ENCODE measurements at regions not wholly inside any gene's neighbourhood (a gene's known extent, or its start where the extent isn't known, plus 50 kb on each side); places are given as distances from the start of the nearest gene placed in this dataset.

DNA sequence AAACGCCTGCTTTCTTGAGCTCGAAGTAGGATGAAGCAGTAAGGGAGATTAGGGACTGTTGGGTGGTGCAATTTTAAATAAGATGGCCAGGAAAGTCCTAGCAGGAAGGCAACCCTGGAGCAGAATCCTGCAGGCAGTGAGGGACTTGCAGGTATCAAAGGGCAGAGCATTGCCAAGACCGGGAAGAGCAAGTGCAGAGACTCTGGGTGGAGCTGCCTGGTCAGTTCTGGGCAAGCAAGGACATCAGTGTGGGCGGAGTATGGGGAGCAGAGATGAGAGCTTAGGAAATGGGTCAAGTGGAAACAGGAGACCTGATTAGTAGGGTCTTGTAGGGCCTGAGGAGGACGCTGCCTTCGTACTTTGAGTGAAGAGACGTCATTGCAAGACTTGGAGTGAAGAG lies 64.4 kb upstream of the NCK2 start:
- H4K20me1 ChIP-seq (ENCODE audit: insufficient read depth), result no peaks in the 10 kb centered on the region
- no peak overlapping the region for H3K4me2 ChIP-seq (ENCODE audit: low read length)
- no peaks in the 10 kb centered on the region for H3K36me3 ChIP-seq (ENCODE audit: insufficient read depth, low read length)
- no peak overlapping the region for H3K9ac ChIP-seq (ENCODE audit: low read length)
- no peaks in the 10 kb centered on the region for H3K79me2 ChIP-seq (replicated peaks; ENCODE audit: insufficient read depth, low read length)
- no peak overlapping the region for H3K4me3 ChIP-seq (ENCODE audit: low read length)
- H3K27ac ChIP-seq (ENCODE audit: low read length), result no peak overlapping the region
- H3K27me3 ChIP-seq (ENCODE audit: insufficient read depth, low read depth, low read length), result no peaks in the 10 kb centered on the region
- no peak overlapping the region for H2AFZ ChIP-seq (ENCODE audit: low read depth, low read length)
- H3F3A ChIP-seq (ENCODE audit: insufficient read depth, low read length, poor library complexity, severe bottlenecking), result no peaks in the 10 kb centered on the region
- no peaks in the 10 kb centered on the region for H3K9me2 ChIP-seq (ENCODE audit: insufficient read depth, low read length)
- H3K9me3 ChIP-seq (ENCODE audit: low read length), result no peaks in the 10 kb centered on the region
- no peak for TF ChIP-seq TAF1 (IDR thresholded peaks at IDR 0.05; ENCODE audit: low read depth)
- TF ChIP-seq MXI1 (conservative IDR thresholded peaks at IDR 0.05; ENCODE audit: poor library complexity, severe bottlenecking), result no peak
- TF ChIP-seq, protein P1, sequence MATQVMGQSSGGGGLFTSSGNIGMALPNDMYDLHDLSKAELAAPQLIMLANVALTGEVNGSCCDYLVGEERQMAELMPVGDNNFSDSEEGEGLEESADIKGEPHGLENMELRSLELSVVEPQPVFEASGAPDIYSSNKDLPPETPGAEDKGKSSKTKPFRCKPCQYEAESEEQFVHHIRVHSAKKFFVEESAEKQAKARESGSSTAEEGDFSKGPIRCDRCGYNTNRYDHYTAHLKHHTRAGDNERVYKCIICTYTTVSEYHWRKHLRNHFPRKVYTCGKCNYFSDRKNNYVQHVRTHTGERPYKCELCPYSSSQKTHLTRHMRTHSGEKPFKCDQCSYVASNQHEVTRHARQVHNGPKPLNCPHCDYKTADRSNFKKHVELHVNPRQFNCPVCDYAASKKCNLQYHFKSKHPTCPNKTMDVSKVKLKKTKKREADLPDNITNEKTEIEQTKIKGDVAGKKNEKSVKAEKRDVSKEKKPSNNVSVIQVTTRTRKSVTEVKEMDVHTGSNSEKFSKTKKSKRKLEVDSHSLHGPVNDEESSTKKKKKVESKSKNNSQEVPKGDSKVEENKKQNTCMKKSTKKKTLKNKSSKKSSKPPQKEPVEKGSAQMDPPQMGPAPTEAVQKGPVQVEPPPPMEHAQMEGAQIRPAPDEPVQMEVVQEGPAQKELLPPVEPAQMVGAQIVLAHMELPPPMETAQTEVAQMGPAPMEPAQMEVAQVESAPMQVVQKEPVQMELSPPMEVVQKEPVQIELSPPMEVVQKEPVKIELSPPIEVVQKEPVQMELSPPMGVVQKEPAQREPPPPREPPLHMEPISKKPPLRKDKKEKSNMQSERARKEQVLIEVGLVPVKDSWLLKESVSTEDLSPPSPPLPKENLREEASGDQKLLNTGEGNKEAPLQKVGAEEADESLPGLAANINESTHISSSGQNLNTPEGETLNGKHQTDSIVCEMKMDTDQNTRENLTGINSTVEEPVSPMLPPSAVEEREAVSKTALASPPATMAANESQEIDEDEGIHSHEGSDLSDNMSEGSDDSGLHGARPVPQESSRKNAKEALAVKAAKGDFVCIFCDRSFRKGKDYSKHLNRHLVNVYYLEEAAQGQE (IDR thresholded peaks at IDR 0.05; ENCODE audit: borderline replicate concordance), result no peak
- TF ChIP-seq SMC3 (conservative IDR thresholded peaks at IDR 0.05; ENCODE audit: poor library complexity), result no peak
- no peak for TF ChIP-seq EZH2 (IDR thresholded peaks at IDR 0.05; ENCODE audit: borderline replicate concordance, insufficient read depth, low read length, poor library complexity, severe bottlenecking)
- TF ChIP-seq, protein P2, sequence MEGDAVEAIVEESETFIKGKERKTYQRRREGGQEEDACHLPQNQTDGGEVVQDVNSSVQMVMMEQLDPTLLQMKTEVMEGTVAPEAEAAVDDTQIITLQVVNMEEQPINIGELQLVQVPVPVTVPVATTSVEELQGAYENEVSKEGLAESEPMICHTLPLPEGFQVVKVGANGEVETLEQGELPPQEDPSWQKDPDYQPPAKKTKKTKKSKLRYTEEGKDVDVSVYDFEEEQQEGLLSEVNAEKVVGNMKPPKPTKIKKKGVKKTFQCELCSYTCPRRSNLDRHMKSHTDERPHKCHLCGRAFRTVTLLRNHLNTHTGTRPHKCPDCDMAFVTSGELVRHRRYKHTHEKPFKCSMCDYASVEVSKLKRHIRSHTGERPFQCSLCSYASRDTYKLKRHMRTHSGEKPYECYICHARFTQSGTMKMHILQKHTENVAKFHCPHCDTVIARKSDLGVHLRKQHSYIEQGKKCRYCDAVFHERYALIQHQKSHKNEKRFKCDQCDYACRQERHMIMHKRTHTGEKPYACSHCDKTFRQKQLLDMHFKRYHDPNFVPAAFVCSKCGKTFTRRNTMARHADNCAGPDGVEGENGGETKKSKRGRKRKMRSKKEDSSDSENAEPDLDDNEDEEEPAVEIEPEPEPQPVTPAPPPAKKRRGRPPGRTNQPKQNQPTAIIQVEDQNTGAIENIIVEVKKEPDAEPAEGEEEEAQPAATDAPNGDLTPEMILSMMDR (IDR thresholded peaks at IDR 0.05; ENCODE audit: poor library complexity, severe bottlenecking), result no peak
- TF ChIP-seq POLR2AphosphoS5 (IDR thresholded peaks at IDR 0.05), result no peak
- TF ChIP-seq RAD21 (conservative IDR thresholded peaks at IDR 0.05), result no peak
- no peak for TF ChIP-seq EP300 (conservative IDR thresholded peaks at IDR 0.05; ENCODE audit: poor library complexity, severe bottlenecking)

DNA sequence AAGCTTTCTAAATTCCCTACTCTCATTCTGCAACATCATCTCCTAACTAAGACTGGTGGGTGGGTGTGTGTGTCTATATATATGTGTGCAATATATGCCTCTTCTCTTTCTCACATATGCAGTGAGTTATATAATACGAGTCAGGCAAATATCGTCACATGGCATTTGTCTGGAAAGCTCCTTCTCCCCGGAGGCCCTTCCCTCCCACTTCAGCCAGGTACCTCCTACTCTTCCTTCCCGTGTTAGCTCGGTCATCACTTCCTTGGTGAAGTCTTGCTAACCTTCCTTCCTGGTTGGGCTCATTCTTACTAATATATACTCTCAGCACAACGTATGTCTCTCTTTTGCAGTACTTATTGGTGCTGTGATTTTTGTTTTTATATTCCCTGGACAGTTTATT lies 66.4 kb upstream of the NCK2 start:
- H3K27ac ChIP-seq (ENCODE audit: low read length), result no peak overlapping the region
- no peak overlapping the region for H3K4me2 ChIP-seq (ENCODE audit: low read length)
- no peak overlapping the region for H3K9ac ChIP-seq (ENCODE audit: low read length)
- no peaks in the 10 kb centered on the region for H3K27me3 ChIP-seq (ENCODE audit: insufficient read depth, low read depth, low read length)
- no peaks in the 10 kb centered on the region for H3K9me3 ChIP-seq (ENCODE audit: low read length)
- TF ChIP-seq POLR2AphosphoS5 (IDR thresholded peaks at IDR 0.05) (no peak), SMC3 (conservative IDR thresholded peaks at IDR 0.05; ENCODE audit: poor library complexity) (no peak), EZH2 (IDR thresholded peaks at IDR 0.05; ENCODE audit: borderline replicate concordance, insufficient read depth, low read length, poor library complexity, severe bottlenecking) (no peak), MXI1 (conservative IDR thresholded peaks at IDR 0.05; ENCODE audit: poor library complexity, severe bottlenecking) (no peak), EP300 (conservative IDR thresholded peaks at IDR 0.05; ENCODE audit: poor library complexity, severe bottlenecking) (no peak), TAF1 (IDR thresholded peaks at IDR 0.05; ENCODE audit: low read depth) (no peak), RAD21 (conservative IDR thresholded peaks at IDR 0.05) (no peak)
- TF ChIP-seq, protein P2 (IDR thresholded peaks at IDR 0.05; ENCODE audit: poor library complexity, severe bottlenecking), result no peak
- TF ChIP-seq, protein P1 (IDR thresholded peaks at IDR 0.05; ENCODE audit: borderline replicate concordance), result no peak
- H4K20me1 ChIP-seq (ENCODE audit: insufficient read depth), result no peaks in the 10 kb centered on the region
- no peaks in the 10 kb centered on the region for H3K36me3 ChIP-seq (ENCODE audit: insufficient read depth, low read length)
- H3K4me3 ChIP-seq (ENCODE audit: low read length), result no peak overlapping the region
- no peak overlapping the region for H2AFZ ChIP-seq (ENCODE audit: low read depth, low read length)
- no peaks in the 10 kb centered on the region for H3F3A ChIP-seq (ENCODE audit: insufficient read depth, low read length, poor library complexity, severe bottlenecking)
- H3K9me2 ChIP-seq (ENCODE audit: insufficient read depth, low read length), result no peaks in the 10 kb centered on the region
- H3K79me2 ChIP-seq (replicated peaks; ENCODE audit: insufficient read depth, low read length), result no peaks in the 10 kb centered on the region
